HCT116 (cell line): ENCODE measurements at regions not wholly inside any gene's neighbourhood (a gene's known extent, or its start where the extent isn't known, plus 50 kb on each side); places are given as distances from the start of the nearest gene placed in this dataset.

ENCODE experiments used
- ATAC-seq: fragments of 200-7000 bp; cut with Tn5 transposase; 2 replicates; pipeline ENCODE4 v1.9.1; 2020; ENCODE audit warnings: mild to moderate bottlenecking, moderate library complexity
- BruUV-seq: library from RNA; stranded (reverse); fragments of 400-500 nt; replicated peaks from 2 replicates; lab custom pipeline; 2021; lab: Mats Ljungman, UMichigan
- CTCF ChIA-PET: fragments of 300-600 bp; sonication (Branson Sonifier 250); formaldehyde crosslinking; loops from one replicate; lab custom pipeline; 2021; ENCODE audit warnings: antibody characterized with exemption; lab: Charles Lee
- POLR2A ChIA-PET: fragments of 300-600, 350-600 bp; sonication (Branson Sonifier 250); formaldehyde crosslinking; loops from one replicate; lab custom pipeline; 2021; ENCODE audit warnings: antibody characterized with exemption; lab: Charles Lee
- RAD21 ChIA-PET, 2 experiments: fragments of 300-600 bp; sonication (Branson Sonifier 250); formaldehyde crosslinking; loops; one replicate each; lab custom pipeline; 2023; ENCODE audit warnings: low total read pairs in 2 of 2; ENCODE audit not compliant: uncharacterized antibody in 2 of 2, unreplicated experiment in 2 of 2, low non-redundant PET in 1 of 2; lab: Charles Lee
- DNase-seq: peaks from one replicate; pipeline ENCODE4 v3.0.0-alpha.2; 2010; ENCODE audit warnings: low read depth, low spot score
- H2AFZ ChIP-seq: fragments of 200-600 bp; shearing (Covaris generic), sonication (generic); 2 replicates; pipeline ENCODE4 v1.6.1; 2017; ENCODE audit warnings: low read depth, mixed run types, mixed read lengths, antibody characterized with exemption, low read length; ENCODE audit not compliant: poor library complexity, severe bottlenecking
- H3K27ac ChIP-seq: 2 replicates; pipeline ENCODE4 v1.5.1; 2012; ENCODE audit warnings: low read depth, low read length
- H3K27me3 ChIP-seq: fragments of 200-600 bp; sonication (generic); 2 replicates; pipeline ENCODE4 v1.6.1; 2016; ENCODE audit warnings: mixed run types, low read length, mixed read lengths; ENCODE audit not compliant: insufficient read depth
- H3K36me3 ChIP-seq, 2 experiments: fragments of 200-500 bp in 1 of 2; fragments of 200-600 bp in 1 of 2; sonication (Bioruptor generic) in 1 of 2; sonication (generic) in 1 of 2; 2 replicates each; pipeline versions ENCODE4 v1.5.1 to v1.6.1; 2014 to 2016; ENCODE audit warnings: low read length in 2 of 2, inconsistent platforms in 1 of 2, mixed read lengths in 1 of 2, mixed run types in 1 of 2; ENCODE audit not compliant: insufficient read depth in 2 of 2, control insufficient read depth in 1 of 2
- H3K4me1 ChIP-seq, 2 experiments: fragments of 200-600 bp in 1 of 2; sonication (generic) in 1 of 2; 2 replicates each; pipeline versions ENCODE4 v1.5.1 to v1.6.1; 2012 to 2017; ENCODE audit warnings: low read length in 2 of 2, inconsistent platforms in 1 of 2, mild to moderate bottlenecking in 1 of 2, mixed read lengths in 1 of 2, mixed run types in 1 of 2, moderate library complexity in 1 of 2; ENCODE audit not compliant: insufficient read depth in 2 of 2, control insufficient read depth in 1 of 2
- H3K4me2 ChIP-seq: fragments of 200-600 bp; sonication (generic); 2 replicates; pipeline ENCODE4 v1.6.1; 2017; ENCODE audit warnings: mixed run types, low read length, mixed read lengths
- H3K4me3 ChIP-seq, 2 experiments: fragments of 200-600 bp in 1 of 2; sonication (generic) in 1 of 2; replicated peaks in 1 of 2; 2 replicates each; pipeline ENCODE4 v1.5.1; 2011 to 2016; ENCODE audit warnings: low read length in 2 of 2, control low read depth in 1 of 2, low read depth in 1 of 2, mild to moderate bottlenecking in 1 of 2, mixed read lengths in 1 of 2, mixed run types in 1 of 2
- H3K79me2 ChIP-seq: fragments of 200-600 bp; sonication (generic); 2 replicates; pipeline ENCODE4 v1.6.1; 2017; ENCODE audit warnings: mild to moderate bottlenecking, mixed run types, low read length, moderate library complexity, mixed read lengths; ENCODE audit not compliant: insufficient read depth
- H3K9ac ChIP-seq: fragments of 200-600 bp; sonication (generic); 2 replicates; pipeline ENCODE4 v1.6.1; 2016; ENCODE audit warnings: low read length, mixed read lengths
- H3K9me2 ChIP-seq: fragments of 200-600 bp; sonication (generic), shearing (Covaris generic); 2 replicates; pipeline ENCODE4 v1.6.1; 2017; ENCODE audit warnings: mixed run types, mild to moderate bottlenecking, moderate library complexity; ENCODE audit not compliant: insufficient read depth
- H3K9me3 ChIP-seq, 2 experiments: fragments of 200-500 bp in 1 of 2; fragments of 200-600 bp in 1 of 2; sonication (Bioruptor generic) in 1 of 2; sonication (generic) in 1 of 2; 2 replicates each; pipeline ENCODE4 v1.6.1; 2014 to 2017; ENCODE audit warnings: low read length in 2 of 2, mixed read lengths in 2 of 2, inconsistent platforms in 1 of 2, low read depth in 1 of 2, mild to moderate bottlenecking in 1 of 2, mixed run types in 1 of 2, moderate library complexity in 1 of 2; ENCODE audit not compliant: control insufficient read depth in 1 of 2, insufficient read depth in 1 of 2
- H4K20me1 ChIP-seq: fragments of 200-600 bp; sonication (generic), shearing (Covaris generic); 2 replicates; pipeline ENCODE4 v1.6.1; 2017; ENCODE audit warnings: mixed run types, mild to moderate bottlenecking, moderate library complexity; ENCODE audit not compliant: insufficient read depth
- CBX3 ChIP-seq: IDR thresholded peaks from 2 replicates; pipeline ENCODE4 v1.6.1; 2012; ENCODE audit warnings: low read depth
- CEBPB ChIP-seq: IDR thresholded peaks from 2 replicates; pipeline ENCODE4 v1.6.1; 2012; ENCODE audit warnings: low read depth
- POLR2AphosphoS5 ChIP-seq: IDR thresholded peaks from 2 replicates; pipeline ENCODE4 v1.6.1; 2011; ENCODE audit warnings: mild to moderate bottlenecking, low read depth, low read length, moderate library complexity
- RAD21 ChIP-seq: IDR thresholded peaks from 2 replicates; pipeline ENCODE4 v1.6.1; 2012; ENCODE audit warnings: low read depth, mild to moderate bottlenecking
- TCF7L2 ChIP-seq: IDR thresholded peaks from 2 replicates; pipeline ENCODE4 v1.7.0; 2011; ENCODE audit warnings: borderline replicate concordance, inconsistent platforms; ENCODE audit not compliant: insufficient read depth, insufficient read length; ENCODE audit errors: extremely low read depth
- ZFX ChIP-seq: fragments of 450-650 bp; IDR thresholded peaks from 2 replicates; pipeline ENCODE4 v1.6.1; 2017
- intact Hi-C: fragments of 100-400 bp; cut with micrococcal nuclease; formaldehyde crosslinking; loops from 2 replicates; pipeline ENCODE4 v1.10.0; 2022
- TF ChIP-seq, protein P1 (sequence below), 3 experiments: fragments of 200-600 bp in 1 of 3; sonication (generic) in 1 of 3; IDR thresholded peaks in 2 of 3; conservative IDR thresholded peaks in 1 of 3; 2 replicates each; pipeline ENCODE4 v1.5.1; 2012 to 2017; ENCODE audit warnings: low read depth in 2 of 3, low read length in 2 of 3, antibody characterized with exemption in 1 of 3, borderline replicate concordance in 1 of 3, control low read depth in 1 of 3, mild to moderate bottlenecking in 1 of 3, mixed read lengths in 1 of 3, mixed run types in 1 of 3, moderate library complexity in 1 of 3; ENCODE audit not compliant: insufficient read depth in 1 of 3

DNA sequence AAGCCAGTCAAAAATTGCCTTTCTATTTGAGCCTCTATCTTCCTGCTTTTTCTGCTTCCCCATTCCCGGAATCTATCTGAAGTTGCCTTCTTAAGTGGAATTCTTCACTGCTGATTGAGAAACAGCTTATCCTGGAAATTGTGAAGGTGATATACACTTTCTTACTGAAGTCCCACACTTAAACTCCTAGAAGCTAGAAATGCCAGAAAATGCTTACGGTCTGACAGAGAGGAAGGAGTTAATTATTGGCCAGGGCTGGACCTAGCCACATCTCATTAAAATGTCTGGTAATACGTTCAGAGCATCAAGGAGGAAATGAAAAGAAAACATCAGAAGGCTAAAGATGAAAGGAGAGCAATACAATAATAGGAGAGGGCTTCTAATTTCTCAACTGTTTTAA is 292.5 kb upstream of the SNX7 start:
- Histone ChIP-seq H2AFZ (no peak overlapping the region), H3K27me3 (no peaks in the 10 kb centered on the region), H3K36me3 (no peaks in the 10 kb centered on the region), H3K4me3 (no peak overlapping the region), H3K9me3 (no peaks in the 10 kb centered on the region), H3K79me2 (no peaks in the 10 kb centered on the region), H3K9ac (no peak overlapping the region), H3K4me1 (no peaks in the 10 kb centered on the region), H3K27ac (no peak overlapping the region), H4K20me1 (no peaks in the 10 kb centered on the region), H3K4me2 (no peak overlapping the region), H3K9me2 (no peaks in the 10 kb centered on the region)
- intact Hi-C loops = no loop called here
- TF ChIP-seq TCF7L2 = peak; percentile 32
- TF ChIP-seq, protein P1, sequence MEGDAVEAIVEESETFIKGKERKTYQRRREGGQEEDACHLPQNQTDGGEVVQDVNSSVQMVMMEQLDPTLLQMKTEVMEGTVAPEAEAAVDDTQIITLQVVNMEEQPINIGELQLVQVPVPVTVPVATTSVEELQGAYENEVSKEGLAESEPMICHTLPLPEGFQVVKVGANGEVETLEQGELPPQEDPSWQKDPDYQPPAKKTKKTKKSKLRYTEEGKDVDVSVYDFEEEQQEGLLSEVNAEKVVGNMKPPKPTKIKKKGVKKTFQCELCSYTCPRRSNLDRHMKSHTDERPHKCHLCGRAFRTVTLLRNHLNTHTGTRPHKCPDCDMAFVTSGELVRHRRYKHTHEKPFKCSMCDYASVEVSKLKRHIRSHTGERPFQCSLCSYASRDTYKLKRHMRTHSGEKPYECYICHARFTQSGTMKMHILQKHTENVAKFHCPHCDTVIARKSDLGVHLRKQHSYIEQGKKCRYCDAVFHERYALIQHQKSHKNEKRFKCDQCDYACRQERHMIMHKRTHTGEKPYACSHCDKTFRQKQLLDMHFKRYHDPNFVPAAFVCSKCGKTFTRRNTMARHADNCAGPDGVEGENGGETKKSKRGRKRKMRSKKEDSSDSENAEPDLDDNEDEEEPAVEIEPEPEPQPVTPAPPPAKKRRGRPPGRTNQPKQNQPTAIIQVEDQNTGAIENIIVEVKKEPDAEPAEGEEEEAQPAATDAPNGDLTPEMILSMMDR (IDR thresholded peaks at IDR 0.05 in 2 of 3, conservative IDR thresholded peaks at IDR 0.05 in 1 of 3; ENCODE audit: borderline replicate concordance in 1 of 3, insufficient read depth in 1 of 3, low read depth in 2 of 3, low read length in 2 of 3) = no peak
- no TSS peak for BruUV-seq
- POLR2A ChIA-PET = no interaction called here
- CTCF ChIA-PET = no interaction called here
- no peak for ATAC-seq
- RAD21 ChIA-PET = no interaction called here
- DNase-seq = no peak

DNA sequence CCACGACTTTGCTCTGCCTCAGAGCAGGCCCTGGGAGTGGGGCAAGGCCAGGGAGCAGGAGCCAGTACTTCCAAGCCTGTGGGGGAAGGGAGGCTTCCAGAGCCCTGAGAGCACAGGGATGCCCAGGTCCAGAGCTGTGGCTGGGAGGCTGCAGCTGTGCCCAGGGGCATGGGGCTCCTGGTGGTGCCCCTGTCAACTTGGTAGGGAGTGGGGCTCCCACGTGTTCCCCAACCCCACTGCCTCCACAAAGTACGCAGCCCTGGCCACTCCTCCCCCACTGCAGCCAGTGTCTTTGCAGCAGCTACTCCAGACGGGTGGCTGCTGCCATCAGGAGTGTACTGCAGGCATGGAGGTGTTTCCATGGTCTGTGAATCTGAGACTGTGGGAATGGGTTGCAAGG is 294.1 kb upstream of the SNX7 start:
- Histone ChIP-seq H3K4me1 (no peaks in the 10 kb centered on the region), H3K9ac (no peak overlapping the region), H2AFZ (no peak overlapping the region), H3K9me3 (no peaks in the 10 kb centered on the region), H3K9me2 (no peaks in the 10 kb centered on the region), H3K36me3 (no peaks in the 10 kb centered on the region), H3K4me3 (no peak overlapping the region), H4K20me1 (no peaks in the 10 kb centered on the region), H3K27me3 (no peaks in the 10 kb centered on the region), H3K27ac (no peak overlapping the region), H3K79me2 (no peaks in the 10 kb centered on the region), H3K4me2 (no peak overlapping the region)
- TF ChIP-seq RAD21 (no peak), ZFX (no peak), POLR2AphosphoS5 (no peak), CEBPB (no peak), CBX3 (no peak)
- ChIA-PET POLR2A (no interaction called here), RAD21 (no interaction called here), CTCF (no interaction called here)
- intact Hi-C loops = no loop called here
- DNase-seq = no peak
- no TSS peak for BruUV-seq
- no peak for ATAC-seq
